HG02763 (cell line): ENCODE measurements at regions not wholly inside any gene's neighbourhood (a gene's known extent, or its start where the extent isn't known, plus 50 kb on each side); places are given as distances from the start of the nearest gene placed in this dataset.

Source experiments
- ATAC-seq: cut with Tn5 transposase; IDR thresholded peaks from one replicate; pipeline ENCODE4 v1.9.1; 2021; ENCODE audit warnings: mild to moderate bottlenecking, moderate library complexity; ENCODE audit not compliant: unreplicated experiment

DNA sequence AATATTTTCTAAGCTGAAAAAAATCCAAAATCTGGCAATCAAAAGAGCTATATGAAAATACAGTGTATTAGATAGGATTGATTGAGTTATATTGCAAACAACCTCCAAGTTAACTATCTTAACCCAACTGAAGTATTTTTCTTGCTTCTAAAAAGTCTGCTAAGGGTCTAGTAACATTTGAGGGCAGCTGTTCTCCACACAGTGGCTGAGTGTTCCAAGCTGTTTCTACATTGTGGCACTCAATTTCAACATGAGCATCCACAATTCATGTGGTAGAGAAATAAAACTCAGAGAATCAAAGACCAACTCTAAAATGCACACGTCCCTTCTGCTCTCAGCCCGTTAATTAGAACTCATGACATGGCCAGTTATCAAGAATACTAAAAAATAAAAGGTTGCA is 340.0 kb downstream of the C12orf50 start:
- ATAC-seq, result no peak

DNA sequence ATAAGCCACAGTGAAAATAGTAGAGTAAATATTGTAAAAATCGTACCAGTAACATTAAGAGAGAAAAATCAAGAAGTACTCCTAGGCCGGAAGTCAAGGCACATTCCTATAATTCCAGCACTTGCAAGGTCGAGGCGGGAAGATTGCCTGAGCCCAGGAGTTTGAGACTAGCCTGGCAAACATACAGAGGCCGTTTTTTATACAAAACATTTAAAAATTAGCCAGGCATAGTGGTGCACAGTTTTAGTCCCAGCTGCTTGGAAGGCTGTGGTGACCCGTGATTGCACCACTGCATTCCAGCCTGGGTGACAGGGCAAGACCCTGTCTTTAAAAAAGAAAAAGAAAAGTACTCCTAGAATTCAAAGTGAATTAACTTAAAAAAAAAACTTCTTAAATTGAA is 341.8 kb downstream of the C12orf50 start:
- no peak for ATAC-seq

DNA sequence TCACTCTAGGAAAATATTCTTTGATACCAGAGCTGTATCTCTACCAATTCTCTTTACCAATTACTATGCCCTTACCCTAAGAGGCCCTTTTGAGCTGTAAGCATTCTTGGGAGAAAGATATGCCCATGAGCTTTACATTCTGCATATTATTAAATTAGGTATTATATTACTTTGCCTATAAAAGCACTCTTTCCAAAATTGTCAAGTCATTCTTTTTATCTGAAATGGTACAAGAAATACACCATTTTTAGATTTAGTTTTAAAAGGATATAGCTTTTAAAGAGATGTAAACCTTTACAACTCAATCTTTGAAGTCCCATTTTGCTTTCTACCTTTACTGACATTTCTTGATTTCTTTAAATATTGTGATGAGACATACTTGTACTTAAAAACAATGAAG is 343.5 kb downstream of the C12orf50 start:
- ATAC-seq, result no peak

DNA sequence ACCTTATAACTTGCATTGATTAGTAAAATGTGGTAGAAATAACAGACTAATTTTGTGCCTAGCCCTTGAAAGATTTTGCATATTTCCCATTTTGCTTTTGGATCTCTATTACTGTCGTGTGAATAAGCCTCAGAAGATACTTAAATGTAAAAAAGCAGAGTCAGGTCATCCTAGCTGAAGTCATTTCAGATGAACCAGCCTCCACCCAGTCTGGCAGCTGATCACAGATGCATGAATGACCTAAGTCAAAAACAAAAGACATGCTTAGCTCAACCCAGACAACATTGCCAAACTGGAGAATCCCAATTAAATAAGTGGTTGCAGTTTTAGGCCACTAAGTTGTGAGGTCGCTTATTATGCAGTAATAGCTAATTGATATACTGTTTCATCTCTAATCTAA is 349.9 kb downstream of the C12orf50 start:
- ATAC-seq, result no peak

DNA sequence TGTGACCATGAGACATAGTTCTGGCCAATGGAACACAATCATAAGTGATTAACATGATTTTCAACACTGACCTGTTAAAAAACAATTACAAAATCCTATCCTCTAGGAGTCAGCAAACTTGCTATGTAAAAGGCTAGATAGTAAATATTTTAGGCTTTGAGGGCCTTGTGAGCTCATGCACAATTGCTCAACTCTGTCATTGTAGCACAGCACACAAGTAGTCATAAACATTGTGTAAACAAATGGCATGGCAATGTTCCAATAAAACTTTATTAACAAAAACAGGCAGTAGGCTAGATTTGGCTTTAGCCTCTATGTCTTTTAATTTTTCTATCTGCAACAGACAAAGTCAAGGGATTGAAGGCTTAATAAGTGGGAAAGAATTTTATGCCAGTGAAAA is 350.7 kb downstream of the C12orf50 start:
- ATAC-seq, result no peak

DNA sequence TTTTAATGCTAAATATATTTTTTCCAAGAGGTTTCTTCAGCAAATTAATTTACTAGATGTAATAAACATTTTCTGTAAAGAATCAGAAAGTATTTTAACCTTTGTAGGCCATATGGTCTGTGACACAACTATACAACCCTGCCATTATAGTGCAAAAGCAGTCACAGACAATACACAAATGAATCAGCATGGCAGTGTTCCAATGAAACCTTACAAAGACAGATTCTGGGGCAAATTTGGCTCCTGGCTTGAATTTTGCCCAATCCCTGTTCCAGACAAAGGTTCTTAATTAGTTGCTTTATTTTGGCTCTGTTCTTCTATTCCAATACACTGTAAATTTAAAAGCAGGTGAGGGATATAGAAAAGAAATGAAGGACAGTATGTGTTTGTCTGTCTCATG is 352.5 kb downstream of the C12orf50 start:
- no peak for ATAC-seq

DNA sequence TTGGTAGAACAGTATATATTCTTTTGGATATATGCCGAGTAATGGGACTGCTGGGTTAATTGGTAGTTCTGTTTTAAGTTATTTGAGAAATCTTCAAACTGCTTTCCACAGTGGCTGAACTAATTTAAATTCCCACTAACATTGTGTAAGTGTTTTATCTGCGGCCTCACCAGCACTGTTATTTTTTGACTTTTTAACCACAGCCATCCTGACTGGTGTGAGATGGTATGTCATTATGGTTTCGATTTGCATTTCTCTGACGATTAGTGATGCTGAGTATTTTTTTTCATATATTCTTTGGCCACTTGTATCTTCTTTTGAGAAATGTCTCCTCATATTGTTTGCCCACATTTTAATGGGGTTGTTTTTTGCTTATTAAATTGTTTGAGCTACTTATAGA is 357.4 kb downstream of the C12orf50 start:
- no peak for ATAC-seq

DNA sequence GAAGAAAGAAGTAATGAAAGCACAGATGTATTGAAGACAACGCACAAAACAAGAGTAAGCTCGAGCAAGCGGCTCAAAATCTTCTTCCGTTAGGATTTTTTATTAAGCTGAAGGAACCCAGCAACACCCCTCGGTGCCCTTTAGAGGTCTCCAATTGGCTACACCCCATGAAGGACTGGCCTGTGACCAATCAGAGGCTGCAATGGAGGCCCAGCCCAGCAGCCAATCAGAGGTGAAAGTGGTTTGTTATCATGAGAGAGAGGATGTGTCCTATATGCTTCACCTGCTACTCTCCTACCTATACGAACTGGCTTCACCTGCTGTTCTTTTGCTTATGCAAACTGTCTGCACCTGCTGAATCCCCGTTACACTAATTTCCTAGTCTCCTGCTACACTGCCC is 358.8 kb downstream of the C12orf50 start:
- ATAC-seq, result no peak

DNA sequence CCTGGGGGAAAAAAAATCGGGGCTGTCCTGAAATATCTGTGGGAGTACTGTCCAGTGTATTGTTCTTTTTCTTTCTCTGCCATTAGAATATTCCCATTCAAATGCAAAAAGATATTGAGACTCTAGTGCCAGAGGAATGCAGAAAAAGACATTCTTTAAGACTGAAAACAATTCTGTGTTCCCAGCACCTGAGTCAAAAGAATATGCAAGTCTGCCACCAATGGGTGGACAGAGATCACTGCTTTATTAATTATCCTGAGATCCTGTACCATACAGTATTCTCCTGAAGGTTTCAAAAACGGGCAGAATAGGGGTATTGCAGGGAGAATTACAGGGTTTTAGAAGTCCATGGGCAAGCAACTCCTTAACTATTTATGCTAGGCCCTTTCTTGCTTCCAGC is 361.8 kb downstream of the C12orf50 start:
- ATAC-seq, result no peak

DNA sequence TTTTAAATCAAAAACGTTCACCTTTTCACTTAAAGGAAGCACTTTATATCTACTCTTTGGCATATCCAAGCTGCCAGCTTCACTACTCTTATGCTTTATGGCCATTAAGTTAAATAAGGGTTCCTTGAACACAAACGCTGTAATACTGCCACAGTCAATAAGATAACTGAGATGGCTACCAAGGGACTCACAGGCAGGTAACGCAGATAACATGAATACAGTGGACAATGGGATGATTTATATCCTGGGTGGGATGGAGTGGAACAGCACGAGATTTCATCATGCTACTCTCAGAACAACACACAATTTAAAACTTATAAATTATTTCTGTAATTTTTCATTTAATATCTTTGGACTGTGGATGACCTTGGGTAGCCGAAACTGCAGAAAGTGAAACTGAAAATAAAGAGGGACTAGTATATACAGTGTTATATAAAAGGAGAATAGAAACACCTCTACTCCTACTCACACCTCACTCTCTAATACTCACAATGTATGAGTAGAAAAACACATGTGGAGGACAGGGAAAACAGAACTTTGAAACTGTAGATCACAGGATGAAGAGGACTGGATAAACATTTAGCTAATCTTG is 367.3 kb downstream of the C12orf50 start:
- ATAC-seq, result no peak

DNA sequence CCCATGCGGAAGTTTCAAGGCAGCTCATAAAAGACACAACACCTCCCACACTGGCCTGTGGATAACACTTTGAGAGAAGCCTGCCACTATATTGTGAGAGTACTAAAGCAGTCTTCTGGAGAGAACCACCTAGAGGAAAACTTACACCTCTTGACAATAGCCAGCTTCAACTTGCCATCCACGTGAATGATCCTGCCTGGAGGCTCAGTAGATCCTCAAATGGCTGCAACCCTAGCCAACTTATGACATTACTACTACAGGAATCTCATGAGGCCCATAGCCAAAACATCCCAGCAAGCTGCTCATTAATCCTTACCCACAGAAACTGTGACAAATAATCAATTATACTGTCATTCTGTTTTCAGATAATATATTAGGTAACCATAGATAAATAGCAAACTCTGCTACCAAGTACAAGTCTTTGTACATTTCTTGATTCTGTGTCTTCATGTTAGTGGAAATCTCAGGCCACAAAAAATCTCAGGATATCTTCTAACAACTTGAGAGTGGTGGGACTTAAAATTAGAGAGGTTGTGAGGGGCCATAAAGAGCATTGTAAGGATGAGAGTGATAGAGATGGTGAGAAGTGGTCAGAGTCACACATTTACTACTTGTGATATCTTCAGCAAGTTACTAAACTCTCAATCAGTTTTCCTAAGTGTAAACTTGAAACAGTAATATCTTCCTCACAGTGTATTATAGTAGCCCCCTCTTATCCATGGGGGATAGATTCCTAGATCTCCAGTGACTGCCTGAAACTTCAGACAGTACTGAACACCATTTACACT is 368.0 kb downstream of the C12orf50 start:
- no peak for ATAC-seq

DNA sequence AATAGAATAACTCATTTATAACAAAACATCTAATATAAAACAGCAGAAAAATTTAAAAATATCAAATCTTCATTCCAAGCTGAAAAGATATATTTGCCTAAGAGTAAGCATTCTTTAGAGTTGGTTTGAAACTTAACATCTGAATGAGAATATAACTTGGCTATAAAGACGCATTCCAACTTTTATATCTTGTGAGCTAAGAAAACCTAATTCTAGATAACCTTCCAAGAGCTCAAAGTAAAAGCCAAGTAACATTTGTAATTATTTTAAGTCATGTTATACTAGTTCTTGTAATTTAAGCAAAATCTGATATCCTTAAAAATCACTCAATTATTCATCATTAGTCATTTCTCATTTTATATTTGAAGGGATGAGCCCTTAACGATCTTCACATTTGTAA is 368.9 kb downstream of the C12orf50 start:
- no peak for ATAC-seq

DNA sequence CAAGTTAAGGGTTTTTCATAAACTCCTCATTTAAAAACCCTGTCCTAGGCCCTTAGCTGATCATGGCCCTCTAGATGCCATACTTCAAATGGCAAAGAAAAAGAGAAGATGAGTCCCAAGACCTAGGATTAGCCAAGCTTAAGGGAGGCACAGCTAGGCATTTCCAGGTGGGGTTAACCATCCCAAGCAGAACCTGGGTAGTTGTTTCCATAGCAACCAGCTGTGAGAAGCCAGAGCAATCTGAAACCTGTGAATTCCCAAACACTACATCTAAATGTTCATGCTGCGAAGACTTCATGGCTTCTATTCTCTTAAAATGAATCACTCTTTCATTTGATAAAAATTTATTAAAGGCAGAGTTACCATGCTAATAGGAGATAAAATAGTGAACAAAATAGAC is 372.9 kb downstream of the C12orf50 start:
- no peak for ATAC-seq

DNA sequence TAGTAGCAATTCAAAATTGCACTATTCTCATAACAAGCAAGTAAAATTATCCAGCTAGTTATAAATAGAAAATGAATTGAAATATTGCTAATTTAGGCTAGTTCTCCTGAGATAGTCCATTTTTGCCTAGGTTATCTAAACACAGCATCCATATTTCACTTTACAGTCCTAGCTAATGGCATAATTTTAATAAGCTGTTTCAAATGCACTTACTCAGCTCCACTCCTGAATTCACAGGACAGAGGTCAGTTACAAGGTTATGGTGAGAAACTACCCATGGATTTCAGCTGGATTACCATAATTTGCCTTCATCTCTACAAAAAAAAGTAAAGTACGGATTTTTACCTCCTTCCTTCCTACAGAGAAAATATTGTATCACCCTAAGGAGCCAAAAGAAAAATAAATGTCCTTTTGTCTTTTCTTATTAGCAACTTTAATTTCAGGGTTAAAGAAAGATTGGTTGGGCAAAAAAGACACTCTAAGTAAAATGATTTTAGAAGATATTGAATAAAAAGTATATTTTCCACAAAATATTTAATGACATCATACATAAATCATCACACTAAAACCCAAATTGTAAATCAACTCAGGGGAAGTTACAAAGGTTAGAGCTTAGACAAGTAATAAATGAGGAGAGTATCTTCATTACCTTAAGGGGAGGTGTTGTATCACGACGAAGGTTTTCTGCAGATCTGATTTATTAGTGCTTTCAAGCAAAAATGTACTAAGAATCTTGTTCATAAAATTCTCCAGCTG is 377.4 kb downstream of the C12orf50 start:
- ATAC-seq, result no peak

DNA sequence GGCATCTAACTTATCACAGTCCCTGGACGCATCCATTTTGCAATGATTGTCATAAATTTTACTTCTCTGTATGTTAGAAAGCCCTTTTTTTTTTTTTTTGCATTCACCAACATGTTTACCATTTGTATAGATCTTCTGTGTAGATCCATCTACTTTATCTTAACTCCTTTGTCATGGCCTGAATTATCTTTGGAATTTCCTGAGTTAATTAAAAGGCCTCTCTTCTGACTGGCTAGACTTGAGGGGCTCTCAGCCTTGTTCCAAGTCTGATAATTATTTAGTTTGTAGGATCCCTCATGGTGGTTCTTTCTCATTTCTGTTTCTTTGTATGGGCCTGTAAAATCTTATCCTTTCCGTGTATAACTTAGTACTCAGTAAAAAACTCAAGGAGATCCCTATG is 387.0 kb downstream of the C12orf50 start:
- ATAC-seq, result no peak

DNA sequence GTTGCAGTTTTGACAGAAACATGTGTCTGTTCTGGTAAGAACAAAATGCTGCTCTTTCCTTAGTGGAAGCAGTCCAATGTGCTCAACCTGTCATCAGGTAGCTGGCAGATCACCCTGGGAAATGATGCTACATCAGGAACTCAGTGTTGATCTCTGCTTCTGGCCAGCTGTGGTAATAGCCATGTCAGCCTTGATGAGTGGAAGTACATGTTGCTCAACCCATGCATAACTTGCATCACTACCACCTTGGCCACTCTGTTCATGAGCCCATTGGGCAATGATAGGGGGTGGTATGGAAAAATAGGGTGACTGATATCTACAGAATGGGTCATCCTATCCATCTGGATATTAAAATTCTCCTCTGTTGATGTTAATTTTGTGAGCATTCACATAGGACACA is 411.0 kb downstream of the C12orf50 start:
- no peak for ATAC-seq

DNA sequence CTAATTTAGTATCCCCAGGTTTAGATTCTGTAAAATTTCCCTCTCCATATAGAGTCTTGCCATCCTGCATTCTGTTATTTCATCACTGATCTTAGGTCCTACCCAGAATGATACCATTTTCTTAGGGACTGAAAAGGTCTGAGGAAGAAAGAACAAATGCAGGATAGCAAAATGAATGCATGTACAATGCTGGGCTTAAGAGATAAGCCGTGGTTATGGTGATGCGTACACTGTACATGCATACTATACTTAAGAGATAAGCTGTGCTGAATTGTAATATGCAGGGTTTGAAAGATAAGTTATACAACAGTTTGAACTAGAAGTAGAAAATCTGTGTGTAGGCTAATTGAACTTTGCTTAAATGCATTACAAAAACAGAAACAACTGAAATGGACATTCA is 416.2 kb downstream of the C12orf50 start:
- ATAC-seq, result no peak

DNA sequence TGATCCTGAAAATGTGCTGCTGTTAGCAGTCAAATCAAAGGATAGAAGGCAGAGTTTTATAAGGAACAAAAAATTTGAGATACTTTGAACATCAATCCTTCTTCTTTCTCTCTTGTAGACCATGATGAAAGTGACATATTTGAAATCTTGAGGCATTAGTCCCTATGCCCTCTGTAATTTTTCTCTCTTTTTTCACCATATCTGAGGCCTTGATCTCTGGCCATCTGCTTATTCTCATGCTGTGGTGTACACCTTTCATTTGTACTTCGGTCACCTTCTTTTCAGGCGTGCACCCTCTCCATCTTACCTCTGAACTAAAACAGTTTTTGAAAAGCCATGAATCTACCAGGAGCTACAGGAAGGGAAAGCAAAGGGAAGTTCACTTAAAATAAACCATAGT is 420.9 kb downstream of the C12orf50 start:
- ATAC-seq, result no peak

DNA sequence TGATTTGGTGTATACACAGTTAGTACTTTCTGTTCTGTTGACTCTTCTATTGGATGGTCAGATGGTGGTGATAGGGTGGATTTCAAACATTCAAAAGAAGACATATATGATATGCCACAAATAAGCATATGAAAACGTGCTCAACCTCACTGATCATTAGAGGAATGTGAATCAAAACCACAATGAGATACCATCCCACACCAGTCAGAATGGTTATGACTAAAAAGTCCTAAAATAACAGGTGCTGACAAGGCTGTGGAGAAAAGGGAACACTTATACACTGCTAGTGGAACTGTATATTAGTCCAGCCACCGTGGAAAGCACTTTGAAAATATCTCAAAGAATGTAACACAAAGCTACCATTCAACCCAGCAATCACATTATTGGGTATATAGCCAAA is 425.5 kb downstream of the C12orf50 start:
- no peak for ATAC-seq

DNA sequence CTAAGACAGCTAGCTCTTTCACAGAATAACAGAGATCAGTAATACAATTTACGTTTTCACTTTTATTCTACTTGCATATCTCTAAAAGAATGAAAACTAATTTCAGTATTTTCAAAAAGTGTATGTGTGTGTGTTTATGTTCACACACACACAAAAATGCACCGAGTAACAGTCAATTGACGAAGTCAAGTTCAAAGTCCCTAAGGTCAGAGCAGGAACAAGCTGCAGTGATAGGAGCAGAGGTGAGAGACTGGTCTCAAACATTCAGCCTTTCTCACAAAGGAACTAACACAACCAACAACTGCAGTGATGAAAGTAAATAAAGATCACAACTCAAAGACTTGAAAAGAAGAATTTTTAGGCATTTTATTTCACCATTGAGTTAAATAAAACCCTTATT is 429.7 kb downstream of the C12orf50 start:
- no peak for ATAC-seq

DNA sequence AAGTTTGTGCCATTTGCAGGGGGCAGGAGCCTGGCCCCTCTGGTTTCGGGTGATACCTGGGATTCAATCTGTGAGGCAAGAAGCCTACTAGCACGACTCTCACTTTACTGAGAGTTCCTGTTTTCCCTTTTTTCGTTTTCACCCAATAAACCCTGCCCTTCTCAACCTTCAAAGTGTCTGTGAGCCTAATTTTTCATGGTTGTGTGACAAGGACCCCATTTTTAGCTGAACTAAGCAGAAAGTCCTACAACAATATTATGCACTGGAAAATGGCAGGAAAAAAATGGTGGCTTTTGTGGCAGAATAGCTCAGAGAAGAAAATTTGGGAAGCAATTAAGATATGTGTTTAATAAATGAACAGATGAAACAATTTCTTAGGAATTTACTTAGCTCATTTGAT is 432.1 kb downstream of the C12orf50 start:
- no peak for ATAC-seq

DNA sequence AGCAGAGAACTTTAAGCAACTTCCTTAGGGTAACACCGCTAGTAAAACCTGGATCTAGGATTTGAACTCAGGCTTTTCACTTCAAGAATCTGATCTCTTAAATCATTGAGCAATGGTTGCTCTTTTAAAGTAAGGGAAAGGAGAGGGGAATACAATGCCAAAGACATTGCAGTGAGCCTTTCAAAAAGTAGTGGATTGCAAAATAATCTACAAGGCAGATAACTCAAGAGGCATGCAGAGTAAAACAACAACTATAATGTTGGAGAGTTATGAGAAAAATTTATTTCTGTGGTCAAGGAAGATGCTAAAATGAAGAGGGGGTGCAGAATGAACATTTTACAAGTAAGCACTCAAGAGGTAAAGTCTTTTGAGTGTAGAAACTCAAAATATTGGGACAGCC is 432.6 kb downstream of the C12orf50 start:
- ATAC-seq, result no peak
